Lung (tissue), 11 donors: ENCODE measurements at regions not wholly inside any gene's neighbourhood (a gene's known extent, or its start where the extent isn't known, plus 50 kb on each side); places are given as distances from the start of the nearest gene placed in this dataset.

Experiments
- ATAC-seq: fragments of 200-7000 bp; cut with Tn5 transposase; one replicate; pipeline ENCODE4 v1.9.1; 2020; ENCODE audit warnings: moderate number of reproducible peaks; ENCODE audit not compliant: insufficient read depth, low FRiP score
- DNase-seq, 3 donors: peaks; one replicate each; pipeline ENCODE4 v3.0.0-alpha.2; 2013 to 2017
- H3K27ac ChIP-seq, 2 donors: one replicate each; pipeline ENCODE4 v1.5.1; 2013; ENCODE audit warnings: mild to moderate bottlenecking in 2 of 2, moderate library complexity in 2 of 2, control low read depth in 1 of 2, inconsistent platforms in 1 of 2, low read depth in 1 of 2, low read length in 1 of 2
- H3K27me3 ChIP-seq, 3 donors: one replicate each; pipeline ENCODE4 v1.5.1; 2013; ENCODE audit warnings: low read length in 2 of 3; ENCODE audit not compliant: control insufficient read depth in 3 of 3, insufficient read depth in 3 of 3
- H3K36me3 ChIP-seq, 4 donors: one replicate each; pipeline ENCODE4 v1.5.1; 2013; ENCODE audit warnings: low read length in 4 of 4, mild to moderate bottlenecking in 1 of 4, moderate library complexity in 1 of 4; ENCODE audit not compliant: control insufficient read depth in 4 of 4, insufficient read depth in 4 of 4
- H3K4me1 ChIP-seq, 5 donors: one replicate each; pipeline ENCODE4 v1.5.1; 2013; ENCODE audit warnings: low read length in 5 of 5, mild to moderate bottlenecking in 2 of 5, moderate library complexity in 1 of 5; ENCODE audit not compliant: control insufficient read depth in 5 of 5, insufficient read depth in 5 of 5
- H3K4me3 ChIP-seq: one replicate; pipeline ENCODE4 v1.5.1; 2013; ENCODE audit warnings: mild to moderate bottlenecking, control low read depth, moderate library complexity
- H3K9ac ChIP-seq, 2 donors: one replicate each; pipeline ENCODE4 v1.5.1; 2013; ENCODE audit warnings: low read length in 2 of 2, control low read depth in 1 of 2; ENCODE audit not compliant: insufficient read depth in 1 of 2
- H3K9me3 ChIP-seq, 4 donors: one replicate each; pipeline ENCODE4 v1.5.1; 2013; ENCODE audit warnings: low read length in 3 of 4, mild to moderate bottlenecking in 1 of 4, moderate library complexity in 1 of 4; ENCODE audit not compliant: control insufficient read depth in 4 of 4, insufficient read depth in 3 of 4
- CTCF ChIP-seq: IDR thresholded peaks from 2 replicates; pipeline ENCODE4 v1.5.1; 2012; ENCODE audit warnings: mild to moderate bottlenecking; ENCODE audit errors: control extremely low read depth, extremely low read depth
- WGBS, 2 donors: extraction: QIAGEN DNeasy Blood & Tissue Kit; methylation state at CpG; one replicate each; pipeline ENCODE4 v1.1.7; 2013; 5-methylcytosine and 5-hydroxymethylcytosine counted together
- donor health status: control.
- donor health status: control.
- donor health status: Bipolar disorder and iron deficiency.
- donor health status: healthy.
- donor health status: DM: yes; HTN: yes; CAD: no.

- no peak overlapping the region for H3K9ac ChIP-seq
- TF ChIP-seq CTCF = no peak
Measured at GRCh38 chr5:57987552-57987951, 472.3 kb downstream of the PLK2 start.

GRCh38 chr5:57986761-57987341 lies 473.0 kb downstream of the PLK2 start:
- H3K4me1 ChIP-seq = peaks cover 0 to 4% (median 0%) of the 10 kb centered on the region in 5 donors
- no peak overlapping the region for H3K4me3 ChIP-seq
- no peaks in the 10 kb centered on the region for H3K9me3 ChIP-seq
- no peaks in the 10 kb centered on the region for H3K27me3 ChIP-seq
- TF ChIP-seq CTCF = no peak
- H3K27ac ChIP-seq = no peak overlapping the region
- DNase-seq = peak; percentile 6 to 13 (median 10)
- H3K9ac ChIP-seq = no peak overlapping the region
- no peaks in the 10 kb centered on the region for H3K36me3 ChIP-seq
- no peak for ATAC-seq

More at GRCh38 chr5:57987552-57987951, 472.3 kb downstream of the PLK2 start:
- ATAC-seq (no peak), DNase-seq (no peak)
- Histone ChIP-seq H3K36me3 (no peaks in the 10 kb centered on the region), H3K4me3 (no peak overlapping the region), H3K27ac (no peak overlapping the region), H3K27me3 (no peaks in the 10 kb centered on the region), H3K4me1 (peaks cover 0 to 4% (median 0%) of the 10 kb centered on the region in 5 donors), H3K9me3 (no peaks in the 10 kb centered on the region)
- WGBS, 2 donors = 63 to 87% methylated on average over 1 of the region's 1 CpG

GRCh38 chr5:57983426-57983825 lies 476.5 kb downstream of the PLK2 start:
- Histone ChIP-seq H3K9me3 (no peaks in the 10 kb centered on the region), H3K27me3 (no peaks in the 10 kb centered on the region), H3K4me1 (peaks cover 0 to 4% (median 0%) of the 10 kb centered on the region in 5 donors), H3K4me3 (no peak overlapping the region), H3K36me3 (no peaks in the 10 kb centered on the region), H3K27ac (no peak overlapping the region), H3K9ac (no peak overlapping the region)
- DNase-seq (no peak), ATAC-seq (no peak)
- TF ChIP-seq CTCF = no peak
- 47 to 64% methylated on average over 2 of the region's 2 CpGs for WGBS, 2 donors

GRCh38 chr5:57979671-57980070 lies 480.2 kb downstream of the PLK2 start:
- no peak for DNase-seq
- Histone ChIP-seq H3K9me3 (no peaks in the 10 kb centered on the region), H3K4me3 (no peak overlapping the region), H3K4me1 (no peaks in the 10 kb centered on the region), H3K27ac (no peak overlapping the region), H3K9ac (no peak overlapping the region), H3K36me3 (no peaks in the 10 kb centered on the region), H3K27me3 (no peaks in the 10 kb centered on the region)
- WGBS, 2 donors = 89 to 98% methylated on average over 3 of the region's 3 CpGs
- TF ChIP-seq CTCF = no peak
- no peak for ATAC-seq
